Keratinocyte (primary cell): ENCODE measurements at regions not wholly inside any gene's neighbourhood (a gene's known extent, or its start where the extent isn't known, plus 50 kb on each side); places are given as distances from the start of the nearest gene placed in this dataset.
A peak's percentile ranks its signal among the peaks of the same experiment; 100 is the strongest.

ENCODE experiments used
- DNase-seq: peaks from one replicate; pipeline ENCODE4 v3.0.0-alpha.2; 2011; ENCODE audit warnings: low read depth, missing footprints, low spot score
- FAIRE-seq: peaks from 2 replicates; lab custom pipeline; 2011; peaks lifted over from hg19 to GRCh38; lab: Jason Lieb, UNC
- H2AFZ ChIP-seq: 2 replicates; pipeline ENCODE4 v1.6.0; 2012; ENCODE audit warnings: low read length, control low read depth, inconsistent platforms; ENCODE audit not compliant: control insufficient read depth
- H3K27ac ChIP-seq: 2 replicates; pipeline ENCODE4 v1.5.1; 2011; ENCODE audit warnings: low read length; ENCODE audit not compliant: control insufficient read depth, insufficient read depth
- H3K27me3 ChIP-seq: 3 replicates; pipeline ENCODE4 v1.6.0; 2011; ENCODE audit warnings: low read length; ENCODE audit not compliant: control insufficient read depth, insufficient read depth; ENCODE audit errors: extremely low read depth
- H3K36me3 ChIP-seq, 2 experiments: 2 replicates in 1 of 2; 3 replicates in 1 of 2; pipeline ENCODE4 v1.5.1; 2011; ENCODE audit warnings: low read length in 2 of 2, mild to moderate bottlenecking in 1 of 2; ENCODE audit not compliant: control insufficient read depth in 2 of 2, insufficient read depth in 2 of 2; ENCODE audit errors: extremely low read depth in 1 of 2
- H3K4me1 ChIP-seq: 3 replicates; pipeline ENCODE4 v1.5.1; 2011; ENCODE audit warnings: low read length; ENCODE audit not compliant: control insufficient read depth, insufficient read depth; ENCODE audit errors: extremely low read depth
- H3K4me2 ChIP-seq: 3 replicates; pipeline ENCODE4 v1.6.0; 2011; ENCODE audit warnings: low read depth, low read length; ENCODE audit not compliant: control insufficient read depth, insufficient read depth; ENCODE audit errors: extremely low read depth
- H3K4me3 ChIP-seq, 3 experiments: fragments of 200-600 bp in 1 of 3; sonication (generic) in 1 of 3; 2 replicates in 2 of 3; 3 replicates in 1 of 3; pipeline ENCODE4 v1.5.1; 2011 to 2016; ENCODE audit warnings: low read length in 3 of 3, mild to moderate bottlenecking in 3 of 3, control low read depth in 2 of 3, inconsistent platforms in 1 of 3, low read depth in 1 of 3, mixed read lengths in 1 of 3, mixed run types in 1 of 3, moderate library complexity in 1 of 3; ENCODE audit not compliant: control insufficient read depth in 2 of 3, insufficient read depth in 2 of 3; ENCODE audit errors: extremely low read depth in 1 of 3
- H3K79me2 ChIP-seq: 2 replicates; pipeline ENCODE4 v1.6.0; 2012; ENCODE audit warnings: low read length; ENCODE audit not compliant: control insufficient read depth, insufficient read depth
- H3K9ac ChIP-seq: 3 replicates; pipeline ENCODE4 v1.6.0; 2011; ENCODE audit warnings: low read length; ENCODE audit not compliant: control insufficient read depth, insufficient read depth; ENCODE audit errors: extremely low read depth
- H3K9me1 ChIP-seq: 3 replicates; pipeline ENCODE4 v1.6.0; 2011; ENCODE audit warnings: low read length; ENCODE audit not compliant: control insufficient read depth, insufficient read depth; ENCODE audit errors: extremely low read depth
- H3K9me3 ChIP-seq: 2 replicates; pipeline ENCODE4 v1.5.1; 2012; ENCODE audit warnings: low read depth, low read length; ENCODE audit not compliant: control insufficient read depth
- H4K20me1 ChIP-seq: 3 replicates; pipeline ENCODE4 v1.6.0; 2011; ENCODE audit warnings: low read length; ENCODE audit not compliant: control insufficient read depth, insufficient read depth; ENCODE audit errors: extremely low read depth
- CTCF ChIP-seq, 3 experiments: IDR thresholded peaks in 1 of 3; conservative IDR thresholded peaks in 1 of 3; optimal IDR thresholded peaks in 1 of 3; 2 replicates in 2 of 3; 3 replicates in 1 of 3; pipeline versions ENCODE3 to v1.5.1; 2011; ENCODE audit warnings: low read length in 3 of 3, mild to moderate bottlenecking in 3 of 3, moderate library complexity in 2 of 3, control low read depth in 1 of 3, inconsistent platforms in 1 of 3; ENCODE audit not compliant: insufficient read depth in 2 of 3; ENCODE audit errors: extremely low read depth in 1 of 3
- EZH2 ChIP-seq: IDR thresholded peaks from one replicate; pipeline ENCODE4 v1.6.1; 2012; ENCODE audit warnings: inconsistent platforms, mild to moderate bottlenecking, low read length, moderate library complexity
- dilution Hi-C: fragments of 300-500 bp; cut with MboI; formaldehyde crosslinking; loops from one replicate; pipeline ENCODE4 v1.7.0; 2020; ENCODE audit warnings: low sequenced_read_pairs; ENCODE audit not compliant: extremely low pct_ligation_motif_present

- H2AFZ ChIP-seq, result peak overlapping the region; percentile 81
- FAIRE-seq (peak; percentile 74), DNase-seq (no peak)
- H3K9me3 ChIP-seq, result no peaks in the 10 kb centered on the region
- H3K27me3 ChIP-seq, result no peaks in the 10 kb centered on the region
- no peaks in the 10 kb centered on the region for H3K36me3 ChIP-seq
- dilution Hi-C loops, result no loop called here
- peaks cover 8% of the 10 kb centered on the region for H3K4me1 ChIP-seq
- TF ChIP-seq CTCF (optimal IDR thresholded peaks at IDR 0.05 in 1 of 3, IDR thresholded peaks at IDR 0.05 in 1 of 3, conservative IDR thresholded peaks at IDR 0.05 in 1 of 3; ENCODE audit: extremely low read depth in 1 of 3, insufficient read depth in 2 of 3, low read length in 3 of 3) (no peak), EZH2 (no peak)
- no peaks in the 10 kb centered on the region for H3K9me1 ChIP-seq
- H3K27ac ChIP-seq, result no peak overlapping the region
- H3K4me2 ChIP-seq, result no peak overlapping the region
- H3K79me2 ChIP-seq, result no peaks in the 10 kb centered on the region
- H3K4me3 ChIP-seq, result no peak overlapping the region
- no peaks in the 10 kb centered on the region for H4K20me1 ChIP-seq
- no peak overlapping the region for H3K9ac ChIP-seq
Observed at GRCh38 chr2:145740302-145740701, 1220.4 kb upstream of the ZEB2 start.

GRCh38 chr2:145739681-145740080 is 1219.8 kb upstream of the ZEB2 start:
- FAIRE-seq, result no peak
- Histone ChIP-seq H3K27ac (no peak overlapping the region), H3K79me2 (no peaks in the 10 kb centered on the region), H2AFZ (no peak overlapping the region), H3K9me3 (no peaks in the 10 kb centered on the region), H3K4me1 (peaks cover 2% of the 10 kb centered on the region), H3K9ac (no peak overlapping the region), H3K36me3 (no peaks in the 10 kb centered on the region), H3K4me2 (no peak overlapping the region), H4K20me1 (no peaks in the 10 kb centered on the region), H3K9me1 (no peaks in the 10 kb centered on the region), H3K4me3 (no peak overlapping the region), H3K27me3 (no peaks in the 10 kb centered on the region)
- no peak for TF ChIP-seq EZH2
- TF ChIP-seq CTCF (optimal IDR thresholded peaks at IDR 0.05 in 1 of 3, IDR thresholded peaks at IDR 0.05 in 1 of 3, conservative IDR thresholded peaks at IDR 0.05 in 1 of 3; ENCODE audit: extremely low read depth in 1 of 3, insufficient read depth in 2 of 3, low read length in 3 of 3), result no peak
- dilution Hi-C loops, result no loop called here
- no peak for DNase-seq
